C4-2B (cell line): ENCODE measurements at regions not wholly inside any gene's neighbourhood (a gene's known extent, or its start where the extent isn't known, plus 50 kb on each side); places are given as distances from the start of the nearest gene placed in this dataset.

Experiments used
- CTCF ChIP-seq: fragments of 450-650 bp; conservative IDR thresholded peaks from 2 replicates; pipeline ENCODE4 v1.5.1; 2017; ENCODE audit warnings: mild to moderate bottlenecking
- ZFX ChIP-seq: fragments of 450-650 bp; IDR thresholded peaks from 2 replicates; pipeline ENCODE4 v1.6.1; 2017

- TF ChIP-seq CTCF (no peak), ZFX (no peak)
Observed at GRCh38 chr2:57979158-57979557, 67.4 kb upstream of the VRK2 start.
